ENCODE measurements at regions not wholly inside any gene's neighbourhood (a gene's known extent, or its start where the extent isn't known, plus 50 kb on each side); places are given as distances from the start of the nearest gene placed in this dataset.

GRCh38 chr12:5243014-5243413, 188.9 kb upstream of the NTF3 start:
- no peak for TF ChIP-seq POLR2A (IDR thresholded peaks at IDR 0.05)
- no peak for TF ChIP-seq CTCF (IDR thresholded peaks at IDR 0.05)
